IPS-15b (cell line): ENCODE measurements at regions not wholly inside any gene's neighbourhood (a gene's known extent, or its start where the extent isn't known, plus 50 kb on each side); places are given as distances from the start of the nearest gene placed in this dataset.

ENCODE experiments used
- H3K27me3 ChIP-seq: one replicate; pipeline ENCODE4 v1.6.1; 2013; ENCODE audit warnings: low read length; ENCODE audit not compliant: control insufficient read depth, insufficient read depth
- H3K36me3 ChIP-seq: one replicate; pipeline ENCODE4 v1.6.1; 2013; ENCODE audit warnings: low read length; ENCODE audit not compliant: control insufficient read depth, insufficient read depth
- H3K4me1 ChIP-seq: one replicate; pipeline ENCODE4 v1.6.1; 2013; ENCODE audit warnings: mild to moderate bottlenecking, low read length; ENCODE audit not compliant: control insufficient read depth, insufficient read depth
- H3K4me3 ChIP-seq: one replicate; pipeline ENCODE4 v1.5.1; 2013; ENCODE audit warnings: low read depth, low read length
- H3K9ac ChIP-seq: one replicate; pipeline ENCODE4 v1.6.1; 2013; ENCODE audit warnings: low read depth, mild to moderate bottlenecking, low read length
- H3K9me3 ChIP-seq: one replicate; pipeline ENCODE4 v1.6.1; 2013; ENCODE audit warnings: mild to moderate bottlenecking, low read length; ENCODE audit not compliant: control insufficient read depth, insufficient read depth

- H3K27me3 ChIP-seq, result no peaks in the 10 kb centered on the region
- no peak overlapping the region for H3K4me3 ChIP-seq
- no peaks in the 10 kb centered on the region for H3K9me3 ChIP-seq
- no peaks in the 10 kb centered on the region for H3K4me1 ChIP-seq
- no peak overlapping the region for H3K9ac ChIP-seq
- H3K36me3 ChIP-seq, result no peaks in the 10 kb centered on the region
Observed at GRCh38 chr4:92120810-92121498, 182.8 kb upstream of the GRID2 start.

- Histone ChIP-seq H3K9me3 (no peaks in the 10 kb centered on the region), H3K9ac (no peak overlapping the region), H3K4me1 (no peaks in the 10 kb centered on the region), H3K36me3 (no peaks in the 10 kb centered on the region), H3K4me3 (no peak overlapping the region), H3K27me3 (no peaks in the 10 kb centered on the region)
Observed at GRCh38 chr4:92122911-92123310, 180.9 kb upstream of the GRID2 start.

- no peak overlapping the region for H3K4me3 ChIP-seq
Observed at GRCh38 chr4:92128676-92129075, 175.1 kb upstream of the GRID2 start.

GRCh38 chr4:92129408-92129994 is 174.3 kb upstream of the GRID2 start:
- H3K9me3 ChIP-seq, result no peaks in the 10 kb centered on the region
- H3K4me1 ChIP-seq, result no peaks in the 10 kb centered on the region
- H3K4me3 ChIP-seq, result no peak overlapping the region
- no peaks in the 10 kb centered on the region for H3K27me3 ChIP-seq
- no peaks in the 10 kb centered on the region for H3K36me3 ChIP-seq
- H3K9ac ChIP-seq, result no peak overlapping the region

More at GRCh38 chr4:92128676-92129075, 175.1 kb upstream of the GRID2 start:
- H3K4me1 ChIP-seq, result no peaks in the 10 kb centered on the region
- no peaks in the 10 kb centered on the region for H3K36me3 ChIP-seq
- no peaks in the 10 kb centered on the region for H3K27me3 ChIP-seq
- no peaks in the 10 kb centered on the region for H3K9me3 ChIP-seq
- H3K9ac ChIP-seq, result no peak overlapping the region

GRCh38 chr4:92136434-92136833 is 167.3 kb upstream of the GRID2 start:
- no peaks in the 10 kb centered on the region for H3K27me3 ChIP-seq
- H3K9me3 ChIP-seq, result no peaks in the 10 kb centered on the region
- no peak overlapping the region for H3K4me3 ChIP-seq
- no peak overlapping the region for H3K9ac ChIP-seq
- H3K4me1 ChIP-seq, result no peaks in the 10 kb centered on the region
- no peaks in the 10 kb centered on the region for H3K36me3 ChIP-seq

- Histone ChIP-seq H3K36me3 (no peaks in the 10 kb centered on the region), H3K4me1 (no peaks in the 10 kb centered on the region), H3K9me3 (peaks cover 5% of the 10 kb centered on the region), H3K27me3 (no peaks in the 10 kb centered on the region), H3K4me3 (no peak overlapping the region), H3K9ac (no peak overlapping the region)
Observed at GRCh38 chr4:92163348-92163747, 140.4 kb upstream of the GRID2 start.

- H3K9ac ChIP-seq, result no peak overlapping the region
- no peaks in the 10 kb centered on the region for H3K36me3 ChIP-seq
- H3K27me3 ChIP-seq, result no peaks in the 10 kb centered on the region
- peaks cover 5% of the 10 kb centered on the region for H3K9me3 ChIP-seq
- no peaks in the 10 kb centered on the region for H3K4me1 ChIP-seq
- H3K4me3 ChIP-seq, result no peak overlapping the region
Observed at GRCh38 chr4:92170340-92170739, 133.4 kb upstream of the GRID2 start.

GRCh38 chr4:92172203-92172602 is 131.6 kb upstream of the GRID2 start:
- H3K9ac ChIP-seq, result no peak overlapping the region
- no peaks in the 10 kb centered on the region for H3K36me3 ChIP-seq
- H3K4me1 ChIP-seq, result no peaks in the 10 kb centered on the region
- H3K9me3 ChIP-seq, result peaks cover 5% of the 10 kb centered on the region
- no peak overlapping the region for H3K4me3 ChIP-seq
- peaks cover under 1% of the 10 kb centered on the region for H3K27me3 ChIP-seq

GRCh38 chr4:92175250-92175649 is 128.5 kb upstream of the GRID2 start:
- Histone ChIP-seq H3K9ac (no peak overlapping the region), H3K27me3 (peaks cover 2% of the 10 kb centered on the region), H3K9me3 (no peaks in the 10 kb centered on the region), H3K4me3 (no peak overlapping the region), H3K4me1 (no peaks in the 10 kb centered on the region), H3K36me3 (no peaks in the 10 kb centered on the region)

GRCh38 chr4:92182006-92182735 is 121.6 kb upstream of the GRID2 start:
- Histone ChIP-seq H3K4me1 (no peaks in the 10 kb centered on the region), H3K4me3 (no peak overlapping the region), H3K27me3 (peaks cover 2% of the 10 kb centered on the region), H3K9me3 (no peaks in the 10 kb centered on the region), H3K36me3 (no peaks in the 10 kb centered on the region), H3K9ac (no peak overlapping the region)

GRCh38 chr4:92182736-92183407 is 120.9 kb upstream of the GRID2 start:
- H3K9ac ChIP-seq, result no peak overlapping the region

More at GRCh38 chr4:92182736-92183407, 120.9 kb upstream of the GRID2 start:
- Histone ChIP-seq H3K4me1 (no peaks in the 10 kb centered on the region), H3K9me3 (no peaks in the 10 kb centered on the region), H3K27me3 (no peaks in the 10 kb centered on the region), H3K36me3 (no peaks in the 10 kb centered on the region), H3K4me3 (no peak overlapping the region)
